Stimulated activated CD8-positive, alpha-beta memory T cell treated with anti-CD3 and anti-CD28 coated beads, Interleukin-12 subunit alpha, Interleukin-12 subunit beta, amount 100 ng/mL, for 24 hours (primary cell): ENCODE measurements at regions not wholly inside any gene's neighbourhood (a gene's known extent, or its start where the extent isn't known, plus 50 kb on each side); places are given as distances from the start of the nearest gene placed in this dataset.

Source experiments
- DNase-seq: peaks from one replicate; pipeline ENCODE4 v3.0.0-alpha.2; 2020; ENCODE audit errors: extremely low read depth

- DNase-seq, result no peak
Measured at GRCh38 chr7:45455662-45456061, 118.5 kb upstream of the ADCY1 start.

- no peak for DNase-seq
Measured at GRCh38 chr7:45456105-45456504, 118.1 kb upstream of the ADCY1 start.

- DNase-seq, result no peak
Measured at GRCh38 chr7:45456747-45457524, 117.2 kb upstream of the ADCY1 start.

- DNase-seq, result no peak
Measured at GRCh38 chr7:45457591-45457990, 116.6 kb upstream of the ADCY1 start.

DNA sequence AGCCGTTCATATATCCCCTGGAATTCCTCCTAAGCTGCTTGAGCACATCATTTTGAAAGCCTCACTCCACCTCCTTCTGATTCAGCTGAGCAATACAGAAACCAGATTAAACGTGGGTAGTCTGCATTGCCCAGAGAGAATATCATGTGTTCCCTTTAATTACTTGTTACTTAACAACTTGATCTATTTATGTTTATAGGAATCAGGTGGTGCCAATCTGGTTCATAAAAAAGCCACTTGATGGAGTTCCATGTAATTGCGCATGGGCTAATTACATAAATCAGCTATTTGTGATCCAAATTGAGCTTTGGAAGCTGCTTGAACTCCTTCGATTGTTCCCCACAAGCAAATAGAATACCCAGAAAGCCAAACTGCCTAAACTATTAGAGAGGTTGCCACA is 114.7 kb upstream of the ADCY1 start:
- no peak for DNase-seq

DNA sequence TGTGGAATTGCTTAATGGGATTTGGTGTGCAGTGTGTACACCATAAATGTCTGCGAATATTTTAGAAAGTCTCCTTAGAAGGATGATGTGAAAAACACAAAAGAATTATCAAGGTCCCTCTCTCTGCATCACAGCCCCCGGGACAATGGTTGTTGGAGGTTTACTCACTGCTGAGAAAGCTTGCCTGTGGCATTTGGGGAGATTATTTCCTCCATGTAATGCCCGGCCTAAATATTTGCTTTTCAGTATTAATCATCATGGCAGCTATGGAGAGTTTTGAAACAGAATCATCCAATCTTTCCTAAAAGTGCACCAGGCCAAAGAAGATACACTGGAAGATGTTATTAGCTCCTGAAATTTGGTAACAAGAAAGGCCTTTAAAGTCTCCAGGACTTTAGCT is 113.8 kb upstream of the ADCY1 start:
- DNase-seq, result no peak

- no peak for DNase-seq
Measured at GRCh38 chr7:45461026-45461425, 113.1 kb upstream of the ADCY1 start.

- no peak for DNase-seq
Measured at GRCh38 chr7:45469103-45469502, 105.1 kb upstream of the ADCY1 start.

DNA sequence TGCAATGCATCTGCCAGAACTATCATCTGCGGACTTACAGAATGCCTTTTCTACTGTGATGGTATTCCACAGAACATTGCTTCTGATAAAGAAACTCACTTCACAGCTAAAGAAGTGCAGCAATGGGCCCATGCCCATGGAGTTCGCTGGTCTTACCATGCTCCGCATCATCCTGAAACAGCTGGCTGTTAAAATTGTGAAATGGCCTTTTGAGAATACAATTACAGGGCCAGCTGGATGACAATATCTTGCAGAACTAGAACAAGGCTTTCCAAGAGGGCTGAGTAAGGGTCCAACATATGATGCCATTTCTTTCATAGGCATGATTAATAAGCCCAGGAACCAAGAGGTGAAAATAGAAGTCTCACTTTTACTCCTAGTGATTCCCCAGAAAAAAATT is 104.1 kb upstream of the ADCY1 start:
- DNase-seq, result no peak

DNA sequence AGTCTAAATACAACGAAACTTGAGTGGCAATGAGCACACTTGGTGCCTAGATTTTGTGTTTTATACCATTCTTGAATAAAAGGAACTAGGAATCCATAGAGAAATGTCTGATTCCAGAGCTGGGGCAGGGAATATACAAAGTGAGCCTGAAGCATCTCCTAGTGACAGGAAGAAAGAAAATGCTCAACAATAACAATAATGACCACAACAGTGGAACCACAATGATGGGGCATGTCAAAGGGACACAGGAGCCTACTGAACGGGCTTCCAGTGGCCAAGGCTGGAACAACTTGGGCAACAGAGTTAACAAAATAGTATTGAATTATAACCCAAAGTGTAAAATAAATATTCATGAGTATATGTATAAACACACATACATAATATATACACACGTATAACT is 94.4 kb upstream of the ADCY1 start:
- no peak for DNase-seq

DNA sequence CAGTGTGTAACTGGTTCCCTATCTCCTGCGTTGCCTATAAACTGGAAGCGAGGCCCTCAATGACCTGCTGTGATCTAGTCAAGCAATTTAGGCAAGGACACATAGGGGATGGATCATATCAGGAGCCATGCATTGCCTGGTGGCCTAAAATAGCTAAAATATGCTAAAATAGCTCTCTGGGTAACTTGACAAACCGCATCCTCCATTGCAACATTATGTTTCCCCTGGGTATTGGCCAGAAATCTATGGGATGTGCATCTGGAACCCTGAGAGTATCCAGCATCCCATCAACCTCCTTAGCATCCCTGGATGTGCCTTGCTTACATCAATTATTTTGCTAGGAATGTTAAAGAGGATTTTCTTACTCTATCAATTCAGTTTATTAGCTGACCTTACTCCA is 91.7 kb upstream of the ADCY1 start:
- no peak for DNase-seq

DNA sequence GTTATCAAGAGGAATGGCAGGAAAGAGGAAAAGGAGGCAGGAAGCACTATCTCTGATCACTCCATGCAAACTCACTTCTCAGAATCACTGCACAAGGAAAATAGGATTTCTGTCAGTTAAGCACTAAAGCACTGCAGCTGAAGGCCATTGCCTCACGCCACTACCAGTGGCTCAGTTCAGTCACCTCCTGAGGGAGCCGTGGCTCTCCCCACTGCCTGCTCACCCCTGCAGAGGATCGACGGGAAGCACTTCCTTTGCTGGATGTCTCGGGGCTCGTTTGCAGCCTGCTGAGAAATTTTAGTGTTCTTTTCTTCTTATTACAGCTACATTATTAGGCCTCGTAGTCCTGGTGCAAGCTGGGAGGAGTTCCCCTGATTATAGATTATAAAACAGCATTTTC is 90.1 kb upstream of the ADCY1 start:
- DNase-seq, result no peak

- no peak for DNase-seq
Measured at GRCh38 chr7:45486575-45486974, 87.6 kb upstream of the ADCY1 start.

GRCh38 chr7:45494885-45495284 is 79.3 kb upstream of the ADCY1 start:
- DNase-seq, result no peak

DNA sequence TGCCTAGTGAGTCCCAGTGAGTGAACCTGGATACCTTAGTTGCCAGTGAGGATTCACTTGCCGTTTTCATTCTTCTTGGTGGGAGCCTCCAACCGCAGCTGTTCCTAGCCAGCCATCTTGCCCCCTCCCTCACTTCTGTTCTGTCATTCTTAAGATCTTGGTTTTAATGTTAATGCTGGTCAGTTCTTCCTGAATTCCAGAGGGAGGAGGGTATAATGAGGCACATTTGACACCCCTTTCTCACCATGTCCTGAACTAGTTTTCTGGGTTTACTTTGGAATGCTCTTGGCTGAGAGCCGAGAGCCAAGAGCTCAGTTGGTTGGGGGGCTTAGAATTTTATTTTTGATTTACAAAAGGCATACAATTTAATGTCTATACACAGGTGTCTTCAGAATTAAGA is 78.5 kb upstream of the ADCY1 start:
- no peak for DNase-seq

- DNase-seq, result no peak
Measured at GRCh38 chr7:45500257-45500656, 73.9 kb upstream of the ADCY1 start.

DNA sequence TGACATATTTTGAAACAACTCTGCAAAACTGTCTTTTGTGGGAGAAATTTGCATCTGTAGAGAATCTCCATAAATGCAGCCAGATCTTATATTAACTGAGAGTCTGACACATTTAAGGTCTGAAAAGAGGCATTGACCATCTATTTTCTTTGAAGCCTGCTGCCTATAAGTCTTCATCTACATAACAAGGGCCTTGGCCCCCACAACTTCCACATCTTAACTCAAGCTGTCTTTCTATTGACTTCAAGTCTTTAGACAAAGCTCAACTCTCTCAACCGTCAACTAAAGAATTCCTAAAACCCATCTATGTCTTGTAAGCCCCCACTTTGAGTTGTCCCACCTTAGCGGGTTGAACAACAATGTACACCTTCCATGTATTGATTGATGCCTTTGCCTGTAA is 72.4 kb upstream of the ADCY1 start:
- no peak for DNase-seq

GRCh38 chr7:45506059-45506458 is 68.1 kb upstream of the ADCY1 start:
- DNase-seq, result no peak

GRCh38 chr7:45509222-45509621 is 64.9 kb upstream of the ADCY1 start:
- DNase-seq, result no peak

DNA sequence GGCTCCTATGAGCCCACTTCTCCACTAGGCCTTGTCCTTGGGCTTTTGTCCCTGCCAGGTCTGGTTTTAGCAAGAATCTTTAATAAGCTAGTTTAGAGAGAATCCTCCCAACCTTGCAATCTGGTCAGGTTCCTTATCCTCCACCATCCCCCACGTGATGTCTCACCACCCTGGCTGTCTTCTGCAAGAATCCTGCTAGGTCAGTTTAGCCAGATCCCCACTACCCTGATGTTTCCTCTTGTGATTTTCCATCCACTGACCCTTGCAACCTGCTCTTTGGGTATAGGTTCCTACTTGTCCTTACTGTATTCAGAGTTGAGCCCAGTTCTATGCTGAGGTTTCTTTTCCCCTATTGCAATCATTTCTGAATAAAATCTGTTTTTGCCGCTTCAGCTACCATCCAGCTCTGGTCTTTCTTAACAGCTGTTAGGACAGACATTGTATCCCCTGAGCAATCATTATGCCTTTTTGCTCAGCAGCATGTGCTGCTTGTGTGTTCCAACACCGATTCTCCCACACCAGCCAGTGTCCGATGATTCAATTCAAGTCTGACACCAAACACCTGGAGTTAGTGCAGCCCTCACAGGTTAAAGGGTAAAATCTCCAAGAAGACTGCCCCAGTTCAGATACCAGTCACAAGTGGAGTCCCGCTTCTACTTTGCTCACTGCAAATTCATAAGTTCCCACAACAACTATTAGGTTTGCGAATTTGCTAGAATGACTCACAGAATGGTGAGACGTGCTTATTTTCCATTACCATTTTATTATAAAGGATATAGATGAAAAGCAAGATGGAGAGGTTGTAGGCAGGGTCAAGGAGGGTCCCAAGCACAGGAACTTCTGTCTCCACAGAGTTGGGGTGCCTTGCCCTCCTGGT is 62.2 kb upstream of the ADCY1 start:
- no peak for DNase-seq

- no peak for DNase-seq
Measured at GRCh38 chr7:45514944-45515343, 59.2 kb upstream of the ADCY1 start.

- no peak for DNase-seq
Measured at GRCh38 chr7:45515346-45515745, 58.8 kb upstream of the ADCY1 start.
